Natural killer cell (primary cell): ENCODE measurements at regions not wholly inside any gene's neighbourhood (a gene's known extent, or its start where the extent isn't known, plus 50 kb on each side); places are given as distances from the start of the nearest gene placed in this dataset.

ENCODE experiments used
- ATAC-seq, 3 donors: fragments of 150-1000 bp in 2 of 3; fragments of 200-7000 bp in 1 of 3; cut with Tn5 transposase; 1 replicate in 1 of 3; 2 replicates in 2 of 3; pipeline ENCODE4 v1.10.0; 2021; ENCODE audit warnings: mild to moderate bottlenecking in 2 of 3, moderate library complexity in 2 of 3
- DNase-seq, 2 donors: peaks; one replicate each; pipeline versions ENCODE4 v3.0.0 to v3.0.0-alpha.2; 2013 to 2021; ENCODE audit warnings: mixed read lengths in 1 of 2
- H3K27ac ChIP-seq: one replicate; pipeline ENCODE4 v1.5.1; 2013; ENCODE audit warnings: mild to moderate bottlenecking, low read length
- H3K27me3 ChIP-seq: one replicate; pipeline ENCODE4 v1.6.1; 2013; ENCODE audit warnings: low read length; ENCODE audit not compliant: control insufficient read depth, insufficient read depth
- H3K36me3 ChIP-seq: one replicate; pipeline ENCODE4 v1.6.1; 2013; ENCODE audit warnings: low read length; ENCODE audit not compliant: control insufficient read depth, insufficient read depth
- H3K4me1 ChIP-seq: one replicate; pipeline ENCODE4 v1.6.1; 2013; ENCODE audit warnings: low read length; ENCODE audit not compliant: control insufficient read depth, insufficient read depth
- H3K4me3 ChIP-seq: one replicate; pipeline ENCODE4 v1.5.1; 2013; ENCODE audit warnings: low read length
- H3K9me3 ChIP-seq: one replicate; pipeline ENCODE4 v1.6.1; 2013; ENCODE audit warnings: low read length; ENCODE audit not compliant: control insufficient read depth, insufficient read depth
- H3K27ac Mint-ChIP-seq, 2 donors: one replicate each; pipeline ENCODE4 v1.8.0; 2022; ENCODE audit warnings: mild to moderate bottlenecking in 2 of 2, mixed read lengths in 2 of 2, moderate library complexity in 1 of 2
- H3K27me3 Mint-ChIP-seq, 2 donors: one replicate each; pipeline ENCODE4 v1.8.0; 2022; ENCODE audit warnings: low read depth in 2 of 2, mixed read lengths in 2 of 2
- H3K36me3 Mint-ChIP-seq: one replicate; pipeline ENCODE4 v1.8.0; 2022; ENCODE audit warnings: mixed read lengths
- H3K4me1 Mint-ChIP-seq, 2 donors: one replicate each; pipeline ENCODE4 v1.8.0; 2022; ENCODE audit warnings: mixed read lengths in 2 of 2
- H3K4me3 Mint-ChIP-seq: one replicate; pipeline ENCODE4 v1.8.0; 2022; ENCODE audit warnings: mild to moderate bottlenecking, moderate library complexity, mixed read lengths
- H3K9me3 Mint-ChIP-seq, 2 donors: one replicate each; pipeline ENCODE4 v1.8.0; 2022; ENCODE audit warnings: mixed read lengths in 2 of 2
- WGBS: methylation state at CpG from one replicate; pipeline ENCODE4 v1.1.7; 2013; ENCODE audit warnings: missing lambda C conversion rate; ENCODE audit not compliant: insufficient coverage; 5-methylcytosine and 5-hydroxymethylcytosine counted together
- intact Hi-C: fragments of 100-400 bp; cut with micrococcal nuclease; formaldehyde crosslinking; loops from one replicate; pipeline ENCODE4 v1.14.2; 2022
- TF ChIP-seq, protein P1 (sequence below): fragments of 200-600 bp; IDR thresholded peaks from one replicate; pipeline ENCODE4 v1.8.0; 2022; ENCODE audit warnings: antibody characterized with exemption

DNA sequence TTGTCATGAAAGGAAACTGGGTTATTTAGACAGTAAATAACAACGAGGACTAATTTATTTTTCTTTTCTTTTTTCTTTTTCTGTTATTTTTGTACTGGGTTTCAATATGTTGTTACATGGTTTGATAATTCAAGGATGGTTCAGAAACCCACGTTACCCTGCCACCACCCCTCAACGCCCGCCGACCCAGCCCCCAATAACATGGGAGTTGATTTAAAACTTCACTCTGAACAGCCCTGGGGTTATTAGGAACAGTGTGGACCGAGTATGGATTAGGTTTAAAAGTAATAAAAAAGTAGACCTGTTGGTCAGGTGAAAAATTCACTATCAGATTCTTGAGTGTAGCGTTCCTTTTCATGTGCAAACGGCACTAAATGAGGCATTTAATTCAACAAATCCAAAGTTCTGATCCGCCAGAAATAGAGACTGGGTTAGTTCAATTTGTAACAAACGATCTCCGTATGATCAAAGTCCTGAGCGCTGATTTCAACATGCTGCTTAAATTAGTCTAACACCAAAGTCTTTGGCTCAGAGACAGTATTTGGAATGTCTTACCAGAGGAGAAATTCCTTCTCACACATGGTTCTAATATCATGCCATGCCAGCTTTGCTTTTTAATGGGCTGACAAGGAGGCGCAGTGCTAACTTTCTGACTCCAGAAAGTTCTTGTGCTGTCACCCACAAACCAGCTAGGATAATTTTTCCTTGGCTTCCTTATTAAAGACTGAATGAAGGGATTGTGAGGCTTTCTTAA is 173.1 kb upstream of the IRX3 start:
- H3K4me1 ChIP-seq: no peaks in the 10 kb centered on the region
- intact Hi-C loops: no loop called here
- Mint-ChIP-seq H3K27ac (no peak overlapping the region), H3K27me3 (peaks cover 2 to 6% of the 10 kb centered on the region in 2 donors), H3K4me1 (no peaks in the 10 kb centered on the region), H3K4me3 (no peak overlapping the region), H3K9me3 (peaks cover 5 to 10% of the 10 kb centered on the region in 2 donors), H3K36me3 (peaks cover 7% of the 10 kb centered on the region)
- TF ChIP-seq, protein P1, sequence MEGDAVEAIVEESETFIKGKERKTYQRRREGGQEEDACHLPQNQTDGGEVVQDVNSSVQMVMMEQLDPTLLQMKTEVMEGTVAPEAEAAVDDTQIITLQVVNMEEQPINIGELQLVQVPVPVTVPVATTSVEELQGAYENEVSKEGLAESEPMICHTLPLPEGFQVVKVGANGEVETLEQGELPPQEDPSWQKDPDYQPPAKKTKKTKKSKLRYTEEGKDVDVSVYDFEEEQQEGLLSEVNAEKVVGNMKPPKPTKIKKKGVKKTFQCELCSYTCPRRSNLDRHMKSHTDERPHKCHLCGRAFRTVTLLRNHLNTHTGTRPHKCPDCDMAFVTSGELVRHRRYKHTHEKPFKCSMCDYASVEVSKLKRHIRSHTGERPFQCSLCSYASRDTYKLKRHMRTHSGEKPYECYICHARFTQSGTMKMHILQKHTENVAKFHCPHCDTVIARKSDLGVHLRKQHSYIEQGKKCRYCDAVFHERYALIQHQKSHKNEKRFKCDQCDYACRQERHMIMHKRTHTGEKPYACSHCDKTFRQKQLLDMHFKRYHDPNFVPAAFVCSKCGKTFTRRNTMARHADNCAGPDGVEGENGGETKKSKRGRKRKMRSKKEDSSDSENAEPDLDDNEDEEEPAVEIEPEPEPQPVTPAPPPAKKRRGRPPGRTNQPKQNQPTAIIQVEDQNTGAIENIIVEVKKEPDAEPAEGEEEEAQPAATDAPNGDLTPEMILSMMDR: no peak
- ATAC-seq (no peak), DNase-seq (no peak)
- no peak overlapping the region for H3K4me3 ChIP-seq
- WGBS: 82% methylated on average over 12 of the region's 13 CpGs
- no peaks in the 10 kb centered on the region for H3K27me3 ChIP-seq
- no peaks in the 10 kb centered on the region for H3K36me3 ChIP-seq
- H3K27ac ChIP-seq: no peak overlapping the region
- H3K9me3 ChIP-seq: no peaks in the 10 kb centered on the region

DNA sequence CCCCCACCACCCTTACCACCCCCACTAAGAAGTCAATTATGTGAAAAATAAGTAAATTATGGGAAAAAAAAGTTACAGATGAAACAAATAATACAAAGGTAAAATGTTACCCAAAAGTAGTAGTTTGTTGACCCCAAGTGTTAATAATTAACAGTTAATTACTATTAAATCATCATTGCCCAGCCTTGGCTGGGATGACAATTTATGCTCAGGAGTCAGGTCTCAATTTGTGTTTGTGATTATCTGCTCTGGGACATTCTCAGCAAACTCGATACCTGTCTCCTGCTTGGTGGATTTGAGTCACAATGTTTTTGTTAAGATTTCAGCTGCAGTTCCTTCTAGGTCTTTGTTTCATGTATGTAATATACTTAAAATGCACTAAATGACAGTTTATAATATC is 172.3 kb upstream of the IRX3 start:
- Mint-ChIP-seq H3K9me3 (peaks cover 2 to 7% of the 10 kb centered on the region in 2 donors), H3K27ac (no peak overlapping the region), H3K27me3 (peaks cover 4 to 6% of the 10 kb centered on the region in 2 donors), H3K4me1 (no peaks in the 10 kb centered on the region), H3K36me3 (peaks cover 7% of the 10 kb centered on the region), H3K4me3 (no peak overlapping the region)
- Histone ChIP-seq H3K4me3 (no peak overlapping the region), H3K27me3 (no peaks in the 10 kb centered on the region), H3K36me3 (no peaks in the 10 kb centered on the region), H3K4me1 (no peaks in the 10 kb centered on the region), H3K27ac (no peak overlapping the region), H3K9me3 (no peaks in the 10 kb centered on the region)
- intact Hi-C loops: no loop called here
- TF ChIP-seq, protein P1: no peak
- ATAC-seq: no peak
- WGBS: 100% methylated on average over 1 of the region's 1 CpG
- DNase-seq: no peak

DNA sequence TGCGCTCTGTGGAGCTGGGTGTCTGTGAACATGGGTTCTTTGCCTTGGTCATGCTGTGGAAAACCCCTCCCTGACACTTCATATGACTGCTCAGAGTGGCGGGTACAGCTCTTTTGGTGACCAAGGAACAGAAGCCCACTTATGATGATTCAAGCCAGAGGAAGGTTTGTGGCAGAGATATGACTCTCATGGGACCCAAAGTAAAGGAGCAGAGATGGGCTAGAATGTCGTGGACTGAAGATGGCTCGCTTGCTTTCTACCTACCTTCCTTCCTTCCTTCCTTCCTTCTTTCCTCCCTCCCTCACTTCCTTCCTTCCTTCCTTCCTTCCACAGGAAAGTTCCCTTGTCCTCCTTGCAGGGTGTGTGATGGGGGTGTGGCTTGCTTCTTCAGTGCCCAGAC is 169.7 kb upstream of the IRX3 start:
- no peak overlapping the region for H3K4me3 ChIP-seq
- ATAC-seq: no peak
- no peak overlapping the region for H3K4me3 Mint-ChIP-seq
- H3K27me3 Mint-ChIP-seq: peaks cover 6 to 9% of the 10 kb centered on the region in 2 donors
- 43% methylated on average over 3 of the region's 4 CpGs for WGBS
- no peaks in the 10 kb centered on the region for H3K9me3 Mint-ChIP-seq
- TF ChIP-seq, protein P1: no peak
- no peak for DNase-seq
- no peaks in the 10 kb centered on the region for H3K36me3 Mint-ChIP-seq
- no peak overlapping the region for H3K27ac Mint-ChIP-seq
- no peak overlapping the region for H3K27ac ChIP-seq
- no peaks in the 10 kb centered on the region for H3K4me1 ChIP-seq
- H3K4me1 Mint-ChIP-seq: no peaks in the 10 kb centered on the region
- H3K27me3 ChIP-seq: no peaks in the 10 kb centered on the region
- H3K9me3 ChIP-seq: no peaks in the 10 kb centered on the region
- intact Hi-C loops: no loop called here
- no peaks in the 10 kb centered on the region for H3K36me3 ChIP-seq
